Karpas-422 (cell line): ENCODE measurements at regions not wholly inside any gene's neighbourhood (a gene's known extent, or its start where the extent isn't known, plus 50 kb on each side); places are given as distances from the start of the nearest gene placed in this dataset.
"Not testable (repeated sequence)": the region's sequence is repeated elsewhere in the genome, so short reads cannot be mapped to it uniquely, and the experiment has no call there.

Source experiments
- DNase-seq: peaks from one replicate; pipeline ENCODE4 v3.0.0-alpha.2; 2015
- H2AFZ ChIP-seq: fragments of 200-600 bp; sonication (generic); 2 replicates; pipeline ENCODE4 v1.6.1; 2014; ENCODE audit warnings: antibody characterized with exemption, low read length, mixed read lengths
- H3K27ac ChIP-seq: fragments of 200-600 bp; sonication (generic); 2 replicates; pipeline ENCODE4 v1.5.1; 2014; ENCODE audit warnings: mild to moderate bottlenecking, low read length, moderate library complexity
- H3K27me3 ChIP-seq: fragments of 200-600 bp; sonication (generic); 2 replicates; pipeline ENCODE4 v1.6.1; 2014; ENCODE audit warnings: low read length, mixed read lengths
- H3K36me3 ChIP-seq: fragments of 200-600 bp; sonication (generic); 2 replicates; pipeline ENCODE4 v1.6.1; 2014; ENCODE audit warnings: low read length, mixed read lengths; ENCODE audit not compliant: insufficient read depth
- H3K4me1 ChIP-seq: fragments of 200-600 bp; sonication (generic); 2 replicates; pipeline ENCODE4 v1.6.1; 2014; ENCODE audit warnings: mild to moderate bottlenecking, low read length, mixed read lengths
- H3K4me2 ChIP-seq: fragments of 200-600 bp; sonication (generic); 2 replicates; pipeline ENCODE4 v1.6.1; 2014; ENCODE audit warnings: low read length, low read depth, mild to moderate bottlenecking; ENCODE audit not compliant: poor library complexity, severe bottlenecking
- H3K4me3 ChIP-seq: fragments of 200-600 bp; sonication (generic); 2 replicates; pipeline ENCODE4 v1.5.1; 2014; ENCODE audit warnings: mild to moderate bottlenecking, antibody characterized with exemption, low read length, mixed read lengths
- H3K79me2 ChIP-seq: fragments of 200-600 bp; sonication (generic); 2 replicates; pipeline ENCODE4 v1.6.1; 2014; ENCODE audit warnings: mild to moderate bottlenecking, low read length, mixed read lengths
- H3K9ac ChIP-seq: fragments of 200-600 bp; sonication (generic); 2 replicates; pipeline ENCODE4 v1.6.0; 2014; ENCODE audit warnings: low read length
- H3K9me2 ChIP-seq: fragments of 200-600 bp; sonication (generic), shearing (Covaris generic); replicated peaks from 2 replicates; pipeline ENCODE4 v1.6.0; 2014; ENCODE audit warnings: mild to moderate bottlenecking, low read length, moderate library complexity; ENCODE audit not compliant: insufficient read depth
- H3K9me3 ChIP-seq: fragments of 300-700, 200-600 bp; sonication (generic); 2 replicates; pipeline ENCODE4 v1.6.1; 2014; ENCODE audit warnings: low read length, mixed read lengths
- H4K20me1 ChIP-seq: fragments of 200-600 bp; sonication (generic); 2 replicates; pipeline ENCODE4 v1.6.1; 2014; ENCODE audit warnings: mild to moderate bottlenecking, antibody characterized with exemption, low read length, low read depth; ENCODE audit not compliant: insufficient read depth

- Histone ChIP-seq H3K4me2 (no peak overlapping the region), H3K9me3 (peaks cover 9% of the 10 kb centered on the region; the same call in 1 of the 2 replicates), H3K36me3 (no peaks in the 10 kb centered on the region), H3K4me3 (no peak overlapping the region), H4K20me1 (no peaks in the 10 kb centered on the region), H2AFZ (no peak overlapping the region), H3K9me2 (no peaks in the 10 kb centered on the region), H3K79me2 (no peaks in the 10 kb centered on the region), H3K27ac (no peak overlapping the region), H3K4me1 (no peaks in the 10 kb centered on the region), H3K27me3 (no peaks in the 10 kb centered on the region), H3K9ac (no peak overlapping the region)
- no peak for DNase-seq
These were observed 155.9 kb upstream of the SPRY2 start for GRCh38 chr13:80496721-80497397.

- H3K9me3 ChIP-seq, H3K4me3 ChIP-seq, H3K4me1 ChIP-seq, H4K20me1 ChIP-seq, DNase-seq, H3K9ac ChIP-seq, H3K4me2 ChIP-seq, H2AFZ ChIP-seq, H3K36me3 ChIP-seq, H3K27ac ChIP-seq, H3K9me2 ChIP-seq, H3K27me3 ChIP-seq, H3K79me2 ChIP-seq: not testable (repeated sequence)
These were observed 149.6 kb upstream of the SPRY2 start for GRCh38 chr13:80490491-80490943.

GRCh38 chr13:80486402-80486801, 145.5 kb upstream of the SPRY2 start:
- H3K79me2 ChIP-seq, result no peaks in the 10 kb centered on the region
- DNase-seq, result no peak
- no peaks in the 10 kb centered on the region for H4K20me1 ChIP-seq
- no peaks in the 10 kb centered on the region for H3K9me2 ChIP-seq
- H3K36me3 ChIP-seq, result no peaks in the 10 kb centered on the region
- H3K9ac ChIP-seq, result no peak overlapping the region
- H2AFZ ChIP-seq, result no peak overlapping the region
- no peak overlapping the region for H3K27ac ChIP-seq
- peaks cover 13% of the 10 kb centered on the region for H3K9me3 ChIP-seq
- no peak overlapping the region for H3K4me2 ChIP-seq
- H3K4me1 ChIP-seq, result no peaks in the 10 kb centered on the region
- H3K4me3 ChIP-seq, result no peak overlapping the region
- no peaks in the 10 kb centered on the region for H3K27me3 ChIP-seq

GRCh38 chr13:80483157-80483556, 142.2 kb upstream of the SPRY2 start:
- Histone ChIP-seq H3K9me3 (peaks cover 13% of the 10 kb centered on the region), H3K9me2 (no peaks in the 10 kb centered on the region), H4K20me1 (no peaks in the 10 kb centered on the region), H3K36me3 (no peaks in the 10 kb centered on the region), H3K4me1 (no peaks in the 10 kb centered on the region), H3K27me3 (no peaks in the 10 kb centered on the region), H3K4me3 (no peak overlapping the region), H3K4me2 (no peak overlapping the region), H3K79me2 (no peaks in the 10 kb centered on the region), H3K27ac (no peak overlapping the region), H2AFZ (no peak overlapping the region), H3K9ac (no peak overlapping the region)
- no peak for DNase-seq

GRCh38 chr13:80481588-80481987, 140.7 kb upstream of the SPRY2 start:
- Histone ChIP-seq H3K9me3 (peaks cover 13% of the 10 kb centered on the region; the same call in 1 of the 2 replicates), H3K27ac (no peak overlapping the region), H3K9me2 (no peaks in the 10 kb centered on the region), H2AFZ (no peak overlapping the region), H3K79me2 (no peaks in the 10 kb centered on the region), H3K36me3 (no peaks in the 10 kb centered on the region), H3K4me1 (no peaks in the 10 kb centered on the region), H3K4me3 (no peak overlapping the region), H4K20me1 (no peaks in the 10 kb centered on the region), H3K9ac (no peak overlapping the region), H3K27me3 (no peaks in the 10 kb centered on the region), H3K4me2 (no peak overlapping the region)
- DNase-seq, result no peak

- no peak for DNase-seq
- Histone ChIP-seq H3K27ac (no peak overlapping the region), H3K79me2 (no peaks in the 10 kb centered on the region), H3K36me3 (no peaks in the 10 kb centered on the region), H3K9me3 (peaks cover 8% of the 10 kb centered on the region), H3K27me3 (no peaks in the 10 kb centered on the region), H3K9me2 (no peaks in the 10 kb centered on the region), H4K20me1 (no peaks in the 10 kb centered on the region), H3K4me3 (no peak overlapping the region), H3K9ac (no peak overlapping the region), H3K4me2 (no peak overlapping the region), H3K4me1 (no peaks in the 10 kb centered on the region), H2AFZ (no peak overlapping the region)
These were observed 136.9 kb upstream of the SPRY2 start for GRCh38 chr13:80477661-80478443.

GRCh38 chr13:80476953-80477352, 136.0 kb upstream of the SPRY2 start:
- Histone ChIP-seq H3K9me3 (peaks cover 8% of the 10 kb centered on the region), H4K20me1 (no peaks in the 10 kb centered on the region), H3K9me2 (no peaks in the 10 kb centered on the region), H3K4me2 (no peak overlapping the region), H3K36me3 (no peaks in the 10 kb centered on the region), H2AFZ (no peak overlapping the region), H3K79me2 (no peaks in the 10 kb centered on the region), H3K9ac (no peak overlapping the region), H3K4me1 (no peaks in the 10 kb centered on the region), H3K27me3 (no peaks in the 10 kb centered on the region), H3K4me3 (no peak overlapping the region), H3K27ac (no peak overlapping the region)
- no peak for DNase-seq

- no peak overlapping the region for H3K4me3 ChIP-seq
- no peaks in the 10 kb centered on the region for H3K27me3 ChIP-seq
- peaks cover 9% of the 10 kb centered on the region for H3K9me3 ChIP-seq
- no peaks in the 10 kb centered on the region for H3K36me3 ChIP-seq
- no peaks in the 10 kb centered on the region for H4K20me1 ChIP-seq
- H3K4me2 ChIP-seq, result no peak overlapping the region
- no peak overlapping the region for H2AFZ ChIP-seq
- no peaks in the 10 kb centered on the region for H3K4me1 ChIP-seq
- H3K9ac ChIP-seq, result no peak overlapping the region
- H3K27ac ChIP-seq, result no peak overlapping the region
- no peaks in the 10 kb centered on the region for H3K79me2 ChIP-seq
- no peaks in the 10 kb centered on the region for H3K9me2 ChIP-seq
- no peak for DNase-seq
These were observed 134.8 kb upstream of the SPRY2 start for GRCh38 chr13:80475718-80476117.
